Stimulated activated CD8-positive, alpha-beta memory T cell treated with anti-CD3 and anti-CD28 coated beads, Interleukin-4, amount 100 ng/mL, for 4 hours (primary cell): ENCODE measurements at regions not wholly inside any gene's neighbourhood (a gene's known extent, or its start where the extent isn't known, plus 50 kb on each side); places are given as distances from the start of the nearest gene placed in this dataset.

Experiments used
- DNase-seq, 2 donors: peaks; one replicate each; pipeline ENCODE4 v3.0.0-alpha.2; 2020; ENCODE audit warnings: low read depth in 2 of 2, low spot score in 1 of 2

GRCh38 chr2:144217853-144218633 lies 301.9 kb downstream of the ZEB2 start:
- no peak for DNase-seq

GRCh38 chr2:144215701-144216675 lies 303.9 kb downstream of the ZEB2 start:
- no peak for DNase-seq

- no peak for DNase-seq
These were observed 304.7 kb downstream of the ZEB2 start for GRCh38 chr2:144215207-144215606.

- no peak for DNase-seq
These were observed 306.1 kb downstream of the ZEB2 start for GRCh38 chr2:144213797-144214196.

- no peak for DNase-seq
These were observed 308.1 kb downstream of the ZEB2 start for GRCh38 chr2:144211826-144212225.

GRCh38 chr2:144211065-144211464 lies 308.9 kb downstream of the ZEB2 start:
- no peak for DNase-seq

GRCh38 chr2:144210076-144210475 lies 309.8 kb downstream of the ZEB2 start:
- no peak for DNase-seq

GRCh38 chr2:144208924-144209323 lies 311.0 kb downstream of the ZEB2 start:
- DNase-seq: no peak

- no peak for DNase-seq
These were observed 313.9 kb downstream of the ZEB2 start for GRCh38 chr2:144206019-144206418.

- no peak for DNase-seq
These were observed 318.0 kb downstream of the ZEB2 start for GRCh38 chr2:144201868-144202468.

- no peak for DNase-seq
These were observed 318.8 kb downstream of the ZEB2 start for GRCh38 chr2:144201126-144201525.

- DNase-seq: no peak
These were observed 321.8 kb downstream of the ZEB2 start for GRCh38 chr2:144198116-144198515.

- DNase-seq: no peak
These were observed 325.4 kb downstream of the ZEB2 start for GRCh38 chr2:144194326-144195071.

GRCh38 chr2:144190908-144191605 lies 328.9 kb downstream of the ZEB2 start:
- no peak for DNase-seq

- peak; percentile 37 to 65 for DNase-seq
These were observed 336.2 kb downstream of the ZEB2 start for GRCh38 chr2:144183727-144184126.

- no peak for DNase-seq
These were observed 338.9 kb downstream of the ZEB2 start for GRCh38 chr2:144181001-144181400.

- DNase-seq: no peak
These were observed 339.8 kb downstream of the ZEB2 start for GRCh38 chr2:144180131-144180530.

- DNase-seq: no peak
These were observed 349.7 kb downstream of the ZEB2 start for GRCh38 chr2:144170179-144170578.

GRCh38 chr2:144166743-144167142 lies 353.2 kb downstream of the ZEB2 start:
- DNase-seq: no peak

- DNase-seq: no peak
These were observed 354.2 kb downstream of the ZEB2 start for GRCh38 chr2:144165599-144166250.
